ENCODE measurements at regions not wholly inside any gene's neighbourhood (a gene's known extent, or its start where the extent isn't known, plus 50 kb on each side); places are given as distances from the start of the nearest gene placed in this dataset.

DNA sequence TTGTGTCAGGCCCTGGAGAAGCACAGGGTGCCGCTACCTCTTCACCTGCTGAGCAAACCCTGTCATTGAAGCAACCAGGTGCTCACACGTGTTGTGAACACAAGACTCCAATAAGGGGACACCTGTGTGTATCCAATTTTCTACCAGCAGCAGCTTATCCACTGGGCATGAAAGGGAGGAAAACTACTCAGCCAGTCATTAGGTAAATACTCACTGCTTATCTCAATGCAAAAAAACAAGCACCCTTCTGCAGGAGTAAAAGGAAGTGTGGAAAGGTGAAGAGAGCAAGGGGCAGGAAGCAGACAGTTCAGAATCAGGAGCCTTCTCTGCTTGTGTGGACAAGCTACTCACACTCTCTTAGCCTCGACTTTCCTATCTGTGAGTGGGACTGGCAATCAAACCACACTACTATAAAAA is 148.9 kb downstream of the ETS2 start:
- TF ChIP-seq POLR2AphosphoS5 (IDR thresholded peaks at IDR 0.05; ENCODE audit: borderline replicate concordance, low read depth, low read length): no peak
- no peak for TF ChIP-seq EZH2 (IDR thresholded peaks at IDR 0.05)
- no peak for TF ChIP-seq FOXP2 (optimal IDR thresholded peaks at IDR 0.05; ENCODE audit: control extremely low read depth, extremely low read length, insufficient read depth)
